GM23248 (cell line): ENCODE measurements at regions not wholly inside any gene's neighbourhood (a gene's known extent, or its start where the extent isn't known, plus 50 kb on each side); places are given as distances from the start of the nearest gene placed in this dataset.

Source experiments
- DNase-seq: peaks from one replicate; pipeline ENCODE4 v3.0.0-alpha.2; 2015
- H2AFZ ChIP-seq: fragments of 200-600 bp; sonication (generic); 2 replicates; pipeline ENCODE4 v1.6.1; 2016; ENCODE audit warnings: antibody characterized with exemption
- H3F3A ChIP-seq: fragments of 200-600 bp; sonication (generic); 2 replicates; pipeline ENCODE4 v1.6.1; 2016; ENCODE audit warnings: mild to moderate bottlenecking, antibody characterized with exemption, mixed run types; ENCODE audit not compliant: insufficient read depth
- H3K27ac ChIP-seq: fragments of 200-600 bp; sonication (generic); 2 replicates; pipeline ENCODE4 v1.5.1; 2016; ENCODE audit warnings: mild to moderate bottlenecking
- H3K27me3 ChIP-seq: fragments of 200-600 bp; sonication (generic); replicated peaks from 2 replicates; pipeline ENCODE4 v1.6.1; 2016; ENCODE audit warnings: mild to moderate bottlenecking; ENCODE audit not compliant: insufficient read depth
- H3K36me3 ChIP-seq: fragments of 200-600 bp; sonication (generic); 2 replicates; pipeline ENCODE4 v1.6.1; 2016; ENCODE audit warnings: low read depth, mild to moderate bottlenecking
- H3K4me1 ChIP-seq: fragments of 200-600 bp; sonication (generic); 2 replicates; pipeline ENCODE4 v1.6.1; 2016; ENCODE audit warnings: mild to moderate bottlenecking; ENCODE audit not compliant: insufficient read depth
- H3K4me2 ChIP-seq: fragments of 200-600 bp; sonication (generic); one replicate; pipeline ENCODE4 v1.6.1; 2016; ENCODE audit warnings: mild to moderate bottlenecking; ENCODE audit not compliant: unreplicated experiment
- H3K4me3 ChIP-seq: fragments of 200-600 bp; sonication (generic); 2 replicates; pipeline ENCODE4 v1.5.1; 2016; ENCODE audit warnings: mild to moderate bottlenecking
- H3K79me2 ChIP-seq: fragments of 200-600 bp; sonication (generic); 2 replicates; pipeline ENCODE4 v1.6.1; 2016; ENCODE audit warnings: mild to moderate bottlenecking; ENCODE audit not compliant: insufficient read depth
- H3K9ac ChIP-seq: fragments of 200-600 bp; sonication (generic); 2 replicates; pipeline ENCODE4 v1.6.1; 2016; ENCODE audit warnings: mild to moderate bottlenecking
- H3K9me2 ChIP-seq: fragments of 200-600 bp; sonication (generic); 2 replicates; pipeline ENCODE4 v1.6.1; 2016; ENCODE audit warnings: mixed run types, mild to moderate bottlenecking, moderate library complexity; ENCODE audit not compliant: insufficient read depth
- H3K9me3 ChIP-seq: fragments of 200-600 bp; sonication (generic); one replicate; pipeline ENCODE4 v1.6.1; 2017; ENCODE audit warnings: low read depth
- H4K20me1 ChIP-seq: fragments of 200-600 bp; sonication (generic); 2 replicates; pipeline ENCODE4 v1.6.0; 2016; ENCODE audit not compliant: insufficient read depth
- EZH2 ChIP-seq: fragments of 200-600 bp; sonication (generic); IDR thresholded peaks from 2 replicates; pipeline ENCODE4 v1.6.1; 2018; ENCODE audit warnings: antibody characterized with exemption, mild to moderate bottlenecking; ENCODE audit not compliant: insufficient read depth, poor library complexity, severe bottlenecking
- EZH2phosphoT487 ChIP-seq: fragments of 200-600 bp; sonication (generic); IDR thresholded peaks from 2 replicates; pipeline ENCODE4 v1.6.1; 2018; ENCODE audit warnings: antibody characterized with exemption, moderate library complexity, mild to moderate bottlenecking, low read depth; ENCODE audit not compliant: insufficient read depth
- WGBS, 2 experiments: methylation state at CpG; one replicate each; pipeline ENCODE4 v1.1.6; 2015 to 2017; ENCODE audit warnings: low lambda C conversion rate in 2 of 2, low coverage in 1 of 2; ENCODE audit errors: missing lambda C conversion rate in 2 of 2; 5-methylcytosine and 5-hydroxymethylcytosine counted together
- in situ Hi-C: fragments of 300-500 bp; cut with MboI; formaldehyde crosslinking; loops from 2 replicates; pipeline ENCODE4 v1.15.0; 2020

GRCh38 chr11:122348659-122349409 lies 232.8 kb upstream of the BLID start:
- H3K4me3 ChIP-seq: no peak overlapping the region
- no peak for DNase-seq
- TF ChIP-seq EZH2phosphoT487 (no peak), EZH2 (no peak)
- H2AFZ ChIP-seq: no peak overlapping the region
- H3K27me3 ChIP-seq: no peaks in the 10 kb centered on the region
- peaks cover 47% of the 10 kb centered on the region for H3K79me2 ChIP-seq
- H3K9ac ChIP-seq: no peak overlapping the region
- H4K20me1 ChIP-seq: no peaks in the 10 kb centered on the region
- H3K4me1 ChIP-seq: peaks cover 13% of the 10 kb centered on the region
- no peak overlapping the region for H3K27ac ChIP-seq
- 74 to 81% methylated on average over 9 of the region's 9 CpGs for WGBS, 2 experiments
- H3K36me3 ChIP-seq: no peaks in the 10 kb centered on the region
- no peak overlapping the region for H3K4me2 ChIP-seq
- peaks cover 12% of the 10 kb centered on the region for H3F3A ChIP-seq
- in situ Hi-C loops: no loop called here
- no peaks in the 10 kb centered on the region for H3K9me2 ChIP-seq
- no peaks in the 10 kb centered on the region for H3K9me3 ChIP-seq

GRCh38 chr11:122346006-122346405 lies 230.0 kb upstream of the BLID start:
- Histone ChIP-seq H3K27ac (no peak overlapping the region), H3K4me1 (peaks cover 40% of the 10 kb centered on the region), H3K27me3 (no peaks in the 10 kb centered on the region), H3K9ac (no peak overlapping the region), H3K79me2 (peaks cover 37% of the 10 kb centered on the region), H4K20me1 (no peaks in the 10 kb centered on the region), H3K36me3 (no peaks in the 10 kb centered on the region), H3K4me2 (no peak overlapping the region), H3K9me3 (no peaks in the 10 kb centered on the region), H3K4me3 (no peak overlapping the region), H3K9me2 (no peaks in the 10 kb centered on the region), H3F3A (peaks cover 35% of the 10 kb centered on the region), H2AFZ (no peak overlapping the region)
- no peak for TF ChIP-seq EZH2phosphoT487
- TF ChIP-seq EZH2: no peak
- DNase-seq: no peak
- in situ Hi-C loops: no loop called here
- 96 to 98% methylated on average over 2 of the region's 2 CpGs for WGBS, 2 experiments

- in situ Hi-C loops: no loop called here
These were observed 229.6 kb upstream of the BLID start for GRCh38 chr11:122345586-122345985.

GRCh38 chr11:122344215-122344614 lies 228.2 kb upstream of the BLID start:
- H3K36me3 ChIP-seq: no peaks in the 10 kb centered on the region
- H3K27ac ChIP-seq: peak overlapping the region; percentile 52
- H4K20me1 ChIP-seq: no peaks in the 10 kb centered on the region
- H3K4me1 ChIP-seq: peaks cover 44% of the 10 kb centered on the region
- no peaks in the 10 kb centered on the region for H3K27me3 ChIP-seq
- H3F3A ChIP-seq: peaks cover 38% of the 10 kb centered on the region
- peak overlapping the region; percentile 58 for H3K4me2 ChIP-seq
- 0 to 1% methylated on average over 3 of the region's 3 CpGs for WGBS, 2 experiments
- H3K4me3 ChIP-seq: 0 out of 2 replicates have a peak overlapping the region, but pooled peaks have one; percentile 15
- in situ Hi-C loops: no loop called here
- no peak overlapping the region for H2AFZ ChIP-seq
- H3K79me2 ChIP-seq: peaks cover 23% of the 10 kb centered on the region; the same call in 1 of the 2 replicates
- no peak overlapping the region for H3K9ac ChIP-seq
- H3K9me2 ChIP-seq: no peaks in the 10 kb centered on the region
- DNase-seq: peak; percentile 83
- H3K9me3 ChIP-seq: no peaks in the 10 kb centered on the region
- peak; percentile 91 for TF ChIP-seq EZH2phosphoT487
- no peak for TF ChIP-seq EZH2

More at GRCh38 chr11:122345586-122345985, 229.6 kb upstream of the BLID start:
- no peak overlapping the region for H2AFZ ChIP-seq
- H3K4me3 ChIP-seq: no peak overlapping the region
- peaks cover 38% of the 10 kb centered on the region for H3F3A ChIP-seq
- no peak for DNase-seq
- H3K79me2 ChIP-seq: peaks cover 33% of the 10 kb centered on the region
- no peaks in the 10 kb centered on the region for H3K36me3 ChIP-seq
- no peak for TF ChIP-seq EZH2
- TF ChIP-seq EZH2phosphoT487: no peak
- no peaks in the 10 kb centered on the region for H3K9me3 ChIP-seq
- no peaks in the 10 kb centered on the region for H3K27me3 ChIP-seq
- no peaks in the 10 kb centered on the region for H3K9me2 ChIP-seq
- peaks cover 44% of the 10 kb centered on the region for H3K4me1 ChIP-seq
- no peaks in the 10 kb centered on the region for H4K20me1 ChIP-seq
- no peak overlapping the region for H3K27ac ChIP-seq
- H3K4me2 ChIP-seq: no peak overlapping the region
- WGBS, 2 experiments: 94 to 97% methylated on average over 7 of the region's 7 CpGs
- no peak overlapping the region for H3K9ac ChIP-seq
